HEK293 (cell line): ENCODE measurements at regions not wholly inside any gene's neighbourhood (a gene's known extent, or its start where the extent isn't known, plus 50 kb on each side); places are given as distances from the start of the nearest gene placed in this dataset.

ENCODE experiments used
- CTCF ChIA-PET: fragments of 350-600 bp; formaldehyde crosslinking; extraction: SDS; loops from one replicate; lab custom pipeline; 2021; ENCODE audit warnings: antibody characterized with exemption; lab: Yijun Ruan, JAX
- POLR2A ChIA-PET: fragments of 300-600 bp; formaldehyde crosslinking; extraction: SDS; loops from one replicate; lab custom pipeline; 2020; ENCODE audit warnings: antibody characterized with exemption, inconsistent platforms; lab: Yijun Ruan, JAX
- H3K27ac ChIP-seq: fragments of 200-500 bp; sonication (Bioruptor generic); 2 replicates; pipeline ENCODE4 v1.5.1; 2014; ENCODE audit warnings: low read depth, low read length, control low read depth, inconsistent platforms; ENCODE audit errors: extremely low read depth
- H3K36me3 ChIP-seq, 2 experiments: fragments of 200-500 bp in 1 of 2; sonication (Bioruptor generic) in 1 of 2; 1 replicate in 1 of 2; 2 replicates in 1 of 2; pipeline ENCODE4 v1.5.1; 2014 to 2017; ENCODE audit warnings: inconsistent platforms in 2 of 2, low read length in 2 of 2; ENCODE audit not compliant: control insufficient read depth in 2 of 2, insufficient read depth in 1 of 2
- H3K4me1 ChIP-seq: fragments of 200-500 bp; sonication (Bioruptor generic); 2 replicates; pipeline ENCODE4 v1.5.1; 2014; ENCODE audit warnings: mild to moderate bottlenecking, low read length, inconsistent platforms; ENCODE audit not compliant: control insufficient read depth, insufficient read depth
- H3K4me3 ChIP-seq: 2 replicates; pipeline ENCODE4 v1.5.1; 2011; ENCODE audit warnings: low read depth, mild to moderate bottlenecking, control low read depth, low read length, moderate library complexity
- H3K9me3 ChIP-seq: fragments of 200-500 bp; sonication (Bioruptor generic); 2 replicates; pipeline ENCODE4 v1.5.1; 2014; ENCODE audit warnings: low read depth, low read length, inconsistent platforms; ENCODE audit not compliant: control insufficient read depth, insufficient read depth
- BCL6B ChIP-seq: fragments of 450-650 bp; formaldehyde crosslinking; IDR thresholded peaks from 2 replicates; pipeline ENCODE4 v1.5.1; 2017; ENCODE audit warnings: missing biosample characterization, missing genetic modification characterization
- FEZF1 ChIP-seq: fragments of 450-650 bp; formaldehyde crosslinking; IDR thresholded peaks from 2 replicates; pipeline ENCODE4 v1.5.1; 2016; ENCODE audit warnings: missing biosample characterization, missing genetic modification characterization
- HOXD13 ChIP-seq: sonication (generic); formaldehyde crosslinking; IDR thresholded peaks from 2 replicates; pipeline ENCODE4 v1.8.0; 2022; ENCODE audit warnings: missing genetic modification reagents, borderline replicate concordance
- PRDM10 ChIP-seq: fragments of 450-650 bp; formaldehyde crosslinking; IDR thresholded peaks from 2 replicates; pipeline ENCODE4 v1.5.1; 2016; ENCODE audit warnings: missing biosample characterization, missing genetic modification characterization
- RBAK ChIP-seq: fragments of 450-650 bp; formaldehyde crosslinking; IDR thresholded peaks from 2 replicates; pipeline ENCODE4 v1.5.1; 2016; ENCODE audit warnings: missing biosample characterization, missing genetic modification characterization
- REST ChIP-seq: fragments of 450-650 bp; formaldehyde crosslinking; IDR thresholded peaks from 2 replicates; pipeline ENCODE4 v1.5.1; 2016; ENCODE audit warnings: missing biosample characterization, missing genetic modification characterization
- SP2 ChIP-seq: fragments of 450-650 bp; formaldehyde crosslinking; IDR thresholded peaks from 2 replicates; pipeline ENCODE4 v1.5.1; 2016; ENCODE audit warnings: missing biosample characterization, missing genetic modification characterization
- SP7 ChIP-seq: fragments of 450-650 bp; formaldehyde crosslinking; IDR thresholded peaks from 2 replicates; pipeline ENCODE4 v1.5.1; 2016; ENCODE audit warnings: missing biosample characterization, missing genetic modification characterization
- ZBTB7A ChIP-seq: fragments of 450-650 bp; formaldehyde crosslinking; IDR thresholded peaks from 2 replicates; pipeline ENCODE4 v1.5.1; 2016; ENCODE audit warnings: low read depth, missing biosample characterization, missing genetic modification characterization
- ZNF112 ChIP-seq: fragments of 450-650 bp; formaldehyde crosslinking; IDR thresholded peaks from 2 replicates; pipeline ENCODE4 v1.5.0; 2017; ENCODE audit warnings: missing biosample characterization, missing genetic modification characterization
- ZNF140 ChIP-seq: fragments of 450-650 bp; formaldehyde crosslinking; IDR thresholded peaks from 2 replicates; pipeline ENCODE4 v1.5.1; 2016; ENCODE audit warnings: missing biosample characterization, missing genetic modification characterization
- ZNF169 ChIP-seq: fragments of 450-650 bp; formaldehyde crosslinking; IDR thresholded peaks from 2 replicates; pipeline ENCODE4 v1.5.1; 2016; ENCODE audit warnings: missing biosample characterization, missing genetic modification characterization
- ZNF23 ChIP-seq: fragments of 450-650 bp; formaldehyde crosslinking; IDR thresholded peaks from 2 replicates; pipeline ENCODE4 v1.5.1; 2016; ENCODE audit warnings: missing biosample characterization, missing genetic modification characterization, borderline replicate concordance
- ZNF239 ChIP-seq: fragments of 450-650 bp; formaldehyde crosslinking; IDR thresholded peaks from 2 replicates; pipeline ENCODE4 v1.5.1; 2016; ENCODE audit warnings: missing biosample characterization, missing genetic modification characterization
- ZNF24 ChIP-seq: fragments of 450-650 bp; formaldehyde crosslinking; IDR thresholded peaks from 2 replicates; pipeline ENCODE4 v1.5.1; 2016; ENCODE audit warnings: missing biosample characterization, missing genetic modification characterization
- ZNF37A ChIP-seq: fragments of 450-650 bp; IDR thresholded peaks from 2 replicates; pipeline ENCODE4 v1.5.1; 2018; ENCODE audit warnings: missing biosample characterization, missing genetic modification characterization
- ZNF501 ChIP-seq: fragments of 450-650 bp; formaldehyde crosslinking; IDR thresholded peaks from 2 replicates; pipeline ENCODE4 v1.5.1; 2016; ENCODE audit warnings: missing biosample characterization, missing genetic modification characterization
- ZNF549 ChIP-seq: fragments of 450-650 bp; IDR thresholded peaks from 2 replicates; pipeline ENCODE4 v1.5.1; 2018; ENCODE audit warnings: missing biosample characterization, missing genetic modification characterization, mild to moderate bottlenecking, inconsistent platforms, moderate library complexity
- ZNF560 ChIP-seq: fragments of 450-650 bp; formaldehyde crosslinking; IDR thresholded peaks from 2 replicates; pipeline ENCODE4 v1.5.1; 2017; ENCODE audit warnings: missing biosample characterization, missing genetic modification characterization, borderline replicate concordance
- ZNF600 ChIP-seq: fragments of 450-650 bp; formaldehyde crosslinking; IDR thresholded peaks from 2 replicates; pipeline ENCODE4 v1.5.1; 2016; ENCODE audit warnings: missing biosample characterization, missing genetic modification characterization
- ZNF621 ChIP-seq: fragments of 450-650 bp; formaldehyde crosslinking; IDR thresholded peaks from 2 replicates; pipeline ENCODE4 v1.5.1; 2017; ENCODE audit warnings: missing biosample characterization, missing genetic modification characterization
- ZNF664 ChIP-seq: fragments of 450-650 bp; formaldehyde crosslinking; IDR thresholded peaks from 2 replicates; pipeline ENCODE4 v1.5.1; 2016; ENCODE audit warnings: missing biosample characterization, missing genetic modification characterization
- ZNF707 ChIP-seq: fragments of 450-650 bp; formaldehyde crosslinking; IDR thresholded peaks from 2 replicates; pipeline ENCODE4 v1.5.1; 2016; ENCODE audit warnings: missing biosample characterization, missing genetic modification characterization
- ZNF76 ChIP-seq: fragments of 450-650 bp; formaldehyde crosslinking; IDR thresholded peaks from 2 replicates; pipeline ENCODE4; 2016; ENCODE audit warnings: low read depth, missing biosample characterization, missing genetic modification characterization, borderline replicate concordance
- ZNF777 ChIP-seq: fragments of 450-650 bp; formaldehyde crosslinking; IDR thresholded peaks from 2 replicates; pipeline ENCODE4 v1.5.1; 2017; ENCODE audit warnings: missing biosample characterization, missing genetic modification characterization, borderline replicate concordance

GRCh38 chr5:88480801-88481499, 212.3 kb upstream of the TMEM161B start:
- no peaks in the 10 kb centered on the region for H3K36me3 ChIP-seq
- TF ChIP-seq ZNF76 (tag by site-specific recombination) (no peak), REST (tag by site-specific recombination) (peak; percentile 37; the same call in 1 of the 2 replicates), ZNF24 (tag by site-specific recombination) (no peak), SP7 (tag by site-specific recombination) (no peak), PRDM10 (tag by site-specific recombination) (peak; percentile 57; the same call in 1 of the 2 replicates), ZNF23 (no peak), ZNF549 (tag by site-specific recombination) (no peak), ZNF169 (no peak)
- H3K4me1 ChIP-seq: 0 out of 2 replicates have a peak, but pooled peaks cover 5% of the 10 kb centered on the region
- no peaks in the 10 kb centered on the region for H3K9me3 ChIP-seq
- POLR2A ChIA-PET: no interaction called here
- CTCF ChIA-PET: interaction anchor here (0.7 kb wide), 1 partner anchor 26 kb away, joined by 3 read pairs; no protein-coding TSS in a partner anchor
- no peak overlapping the region for H3K4me3 ChIP-seq
- H3K27ac ChIP-seq: no peak overlapping the region

GRCh38 chr5:88480245-88480644, 211.6 kb upstream of the TMEM161B start:
- TF ChIP-seq ZNF37A: no peak
- peak; percentile 82 for TF ChIP-seq FEZF1 (tag by site-specific recombination)
- peak; percentile 74 for TF ChIP-seq BCL6B (tag by site-specific recombination)
- Histone ChIP-seq H3K9me3 (no peaks in the 10 kb centered on the region), H3K4me3 (no peak overlapping the region), H3K36me3 (no peaks in the 10 kb centered on the region), H3K27ac (no peak overlapping the region), H3K4me1 (0 out of 2 replicates have a peak, but pooled peaks cover 5% of the 10 kb centered on the region)
- ChIA-PET CTCF (no interaction called here), POLR2A (no interaction called here)

GRCh38 chr5:88474574-88474973, 205.9 kb upstream of the TMEM161B start:
- H3K36me3 ChIP-seq: no peaks in the 10 kb centered on the region
- H3K9me3 ChIP-seq: no peaks in the 10 kb centered on the region
- H3K27ac ChIP-seq: no peak overlapping the region
- POLR2A ChIA-PET: interaction anchor here (1.1 kb wide), 1 partner anchor 201 kb away, joined by 3 read pairs; no protein-coding TSS in a partner anchor
- CTCF ChIA-PET: no interaction called here
- H3K4me1 ChIP-seq: no peaks in the 10 kb centered on the region
- H3K4me3 ChIP-seq: no peak overlapping the region
- TF ChIP-seq ZNF621 (tag by site-specific recombination) (no peak), ZNF600 (tag by site-specific recombination) (no peak), ZNF239 (tag by site-specific recombination) (no peak), ZNF560 (tag by site-specific recombination) (no peak), ZNF777 (tag by site-specific recombination) (no peak), ZNF664 (no peak), ZNF112 (tag by site-specific recombination) (no peak), ZNF501 (tag by site-specific recombination) (no peak), SP2 (tag by site-specific recombination) (no peak), ZNF140 (tag by site-specific recombination) (no peak), ZNF707 (tag by site-specific recombination) (no peak), HOXD13 (CRISPR knock-in tag) (no peak), RBAK (tag by site-specific recombination) (no peak), ZBTB7A (tag by site-specific recombination) (no peak)
